22Rv1 (cell line): ENCODE measurements at regions not wholly inside any gene's neighbourhood (a gene's known extent, or its start where the extent isn't known, plus 50 kb on each side); places are given as distances from the start of the nearest gene placed in this dataset.

Experiments used
- H3K27ac ChIP-seq: fragments of 450-650 bp; 2 replicates; pipeline ENCODE4 v1.5.1; 2017
- ZFX ChIP-seq: fragments of 450-650 bp; IDR thresholded peaks from 2 replicates; pipeline ENCODE4 v1.6.1; 2017; ENCODE audit warnings: antibody characterized with exemption, borderline replicate concordance
- TF ChIP-seq, protein P1 (sequence below): fragments of 450-650 bp; IDR thresholded peaks from 2 replicates; pipeline ENCODE4 v1.5.1; 2017; ENCODE audit warnings: mild to moderate bottlenecking

DNA sequence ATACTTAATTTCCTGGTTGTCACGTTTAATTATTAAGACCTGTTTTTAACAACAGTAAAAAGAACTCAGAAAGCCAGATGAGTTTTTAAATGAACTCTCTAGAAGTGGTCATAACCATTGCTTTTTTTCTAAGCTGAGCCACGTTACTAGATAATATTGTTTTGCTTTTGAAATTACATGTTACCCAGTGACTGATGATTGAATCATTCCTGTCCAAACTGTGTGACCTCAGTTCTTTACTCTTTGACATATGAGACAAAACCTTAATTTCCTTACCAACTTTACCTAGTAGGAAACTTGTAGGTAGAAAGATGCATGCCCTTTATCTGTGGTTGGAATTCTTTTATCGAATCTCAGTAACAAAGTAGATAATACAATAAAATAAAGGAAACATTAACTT, 411.7 kb downstream of the SH3GL2 start:
- H3K27ac ChIP-seq: no peak overlapping the region
- TF ChIP-seq, protein P1, sequence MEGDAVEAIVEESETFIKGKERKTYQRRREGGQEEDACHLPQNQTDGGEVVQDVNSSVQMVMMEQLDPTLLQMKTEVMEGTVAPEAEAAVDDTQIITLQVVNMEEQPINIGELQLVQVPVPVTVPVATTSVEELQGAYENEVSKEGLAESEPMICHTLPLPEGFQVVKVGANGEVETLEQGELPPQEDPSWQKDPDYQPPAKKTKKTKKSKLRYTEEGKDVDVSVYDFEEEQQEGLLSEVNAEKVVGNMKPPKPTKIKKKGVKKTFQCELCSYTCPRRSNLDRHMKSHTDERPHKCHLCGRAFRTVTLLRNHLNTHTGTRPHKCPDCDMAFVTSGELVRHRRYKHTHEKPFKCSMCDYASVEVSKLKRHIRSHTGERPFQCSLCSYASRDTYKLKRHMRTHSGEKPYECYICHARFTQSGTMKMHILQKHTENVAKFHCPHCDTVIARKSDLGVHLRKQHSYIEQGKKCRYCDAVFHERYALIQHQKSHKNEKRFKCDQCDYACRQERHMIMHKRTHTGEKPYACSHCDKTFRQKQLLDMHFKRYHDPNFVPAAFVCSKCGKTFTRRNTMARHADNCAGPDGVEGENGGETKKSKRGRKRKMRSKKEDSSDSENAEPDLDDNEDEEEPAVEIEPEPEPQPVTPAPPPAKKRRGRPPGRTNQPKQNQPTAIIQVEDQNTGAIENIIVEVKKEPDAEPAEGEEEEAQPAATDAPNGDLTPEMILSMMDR: no peak
- no peak for TF ChIP-seq ZFX

DNA sequence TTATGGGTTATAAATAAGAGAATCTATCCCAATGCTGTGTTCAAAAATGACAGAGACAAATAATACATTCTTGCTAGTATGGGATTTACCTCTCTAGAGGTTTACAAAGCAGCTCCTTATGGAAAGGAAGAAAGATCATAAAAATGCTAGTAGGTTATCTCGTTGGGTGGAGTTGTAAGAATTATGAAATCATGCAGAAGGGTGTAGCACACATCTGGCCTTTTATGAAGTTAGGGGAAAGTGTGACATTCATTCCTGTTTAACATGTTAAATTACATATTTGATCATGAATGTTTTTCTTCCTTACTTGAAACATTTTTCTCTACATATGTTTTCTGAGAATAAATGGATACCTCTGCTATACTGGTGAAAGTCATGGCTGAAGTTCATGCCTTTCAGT, 414.2 kb downstream of the SH3GL2 start:
- H3K27ac ChIP-seq: no peak overlapping the region
- no peak for TF ChIP-seq ZFX
- TF ChIP-seq, protein P1: no peak

DNA sequence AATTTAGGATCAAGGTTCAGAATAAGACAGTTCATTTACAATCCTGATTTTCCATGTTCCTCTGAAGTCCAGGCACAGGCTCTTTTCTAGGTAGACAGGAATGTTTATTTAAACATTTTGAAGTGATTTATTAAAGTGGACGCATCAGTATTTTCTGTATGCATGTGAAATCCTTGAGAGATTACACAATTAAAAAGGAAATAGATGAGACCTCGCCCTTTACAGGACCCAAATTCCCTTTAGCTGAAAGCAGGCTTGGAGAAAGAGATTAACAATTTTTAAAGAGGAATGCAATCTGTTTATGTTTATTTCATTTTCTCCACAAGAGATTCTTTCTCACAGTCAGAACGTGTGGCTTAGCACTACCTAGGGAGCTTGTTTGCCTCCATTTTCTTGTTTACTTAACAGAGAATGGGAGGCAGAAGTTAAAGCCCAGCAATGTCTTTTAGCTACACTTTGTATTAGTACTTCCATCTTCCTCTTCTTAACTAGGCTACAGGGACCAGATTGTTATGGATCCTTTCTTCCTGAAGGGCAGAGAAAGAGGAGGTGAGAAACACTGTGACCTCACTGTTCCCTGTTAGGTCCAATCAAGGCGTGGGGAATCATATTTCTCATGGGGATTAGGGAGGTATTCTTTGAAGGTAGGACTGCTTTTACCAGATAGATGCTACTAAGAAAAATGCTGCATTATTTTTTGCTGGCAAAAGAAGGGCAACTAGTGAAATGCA, 416.0 kb downstream of the SH3GL2 start:
- TF ChIP-seq, protein P1: no peak
- no peak for TF ChIP-seq ZFX
- no peak overlapping the region for H3K27ac ChIP-seq

DNA sequence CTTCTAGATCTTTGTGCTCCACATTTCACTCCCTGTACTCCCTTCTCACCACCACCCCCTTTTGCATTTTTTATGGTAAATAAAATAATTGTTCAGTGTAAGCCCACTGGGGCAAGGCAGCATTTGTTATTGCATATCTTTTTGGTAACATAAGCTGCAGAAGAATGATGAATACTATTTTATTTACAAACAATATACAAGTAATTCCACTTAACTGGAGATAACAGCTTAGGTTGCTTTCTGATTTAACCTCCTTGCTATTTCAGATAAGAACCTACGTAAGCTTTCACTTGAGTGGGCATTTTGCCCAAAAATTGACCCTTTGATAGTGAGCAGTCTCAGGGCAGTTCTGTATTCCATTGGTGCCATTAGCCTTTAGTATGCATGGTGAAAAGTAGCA, 417.9 kb downstream of the SH3GL2 start:
- H3K27ac ChIP-seq: no peak overlapping the region
- TF ChIP-seq, protein P1: no peak
- no peak for TF ChIP-seq ZFX

DNA sequence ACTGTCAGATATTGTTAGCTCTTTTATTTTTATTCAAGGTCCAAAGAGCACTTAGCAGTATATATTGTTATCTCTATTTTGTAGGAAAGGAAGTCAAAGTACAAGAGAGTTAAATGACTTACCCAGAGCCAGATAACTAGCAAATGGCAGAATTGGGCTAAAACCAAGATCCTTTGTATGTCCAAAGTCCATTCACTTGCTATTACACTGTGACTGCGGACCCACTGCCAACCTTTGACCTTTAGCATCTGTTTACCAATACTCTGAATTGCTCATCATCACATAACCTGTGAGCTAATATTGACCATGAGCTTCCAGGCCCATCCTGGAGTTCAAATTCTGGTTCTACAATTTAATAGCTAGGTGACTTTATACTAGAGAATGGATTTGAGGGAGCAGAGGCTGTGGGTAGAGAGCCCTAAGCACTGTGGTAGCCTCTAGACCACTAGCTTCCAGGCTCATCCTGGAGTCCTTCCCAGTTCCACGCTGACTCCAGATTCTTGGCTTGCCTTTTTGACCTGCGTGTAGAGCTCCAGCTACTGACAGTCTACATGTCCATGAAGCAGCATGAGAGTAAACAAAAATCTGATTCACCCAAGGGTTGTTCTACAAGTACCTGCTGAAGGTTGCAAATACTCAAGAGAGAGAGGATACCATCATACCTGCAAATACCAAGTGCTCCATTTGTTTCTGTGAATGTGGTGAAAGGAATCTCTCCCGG, 424.0 kb downstream of the SH3GL2 start:
- TF ChIP-seq, protein P1: no peak
- no peak for TF ChIP-seq ZFX
- H3K27ac ChIP-seq: no peak overlapping the region

DNA sequence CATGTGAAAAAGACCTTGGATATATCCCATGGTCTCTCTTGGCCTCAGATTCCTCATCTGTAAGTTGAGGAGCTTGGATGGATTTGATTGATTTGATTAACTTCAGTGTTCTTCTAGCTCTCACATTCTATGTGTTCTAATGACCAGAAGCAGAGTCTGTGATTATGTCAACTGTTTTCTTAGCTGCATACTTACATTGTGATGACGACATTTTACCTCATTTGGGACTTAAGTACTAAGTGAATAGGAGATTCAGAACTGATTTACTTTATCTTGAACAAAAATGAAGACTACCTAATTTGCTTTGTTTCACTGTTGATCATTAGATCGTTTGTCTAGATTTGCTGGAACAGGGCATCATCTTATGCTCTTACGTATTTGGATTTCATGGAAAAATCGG, 427.7 kb downstream of the SH3GL2 start:
- TF ChIP-seq, protein P1: no peak
- no peak for TF ChIP-seq ZFX
- no peak overlapping the region for H3K27ac ChIP-seq

DNA sequence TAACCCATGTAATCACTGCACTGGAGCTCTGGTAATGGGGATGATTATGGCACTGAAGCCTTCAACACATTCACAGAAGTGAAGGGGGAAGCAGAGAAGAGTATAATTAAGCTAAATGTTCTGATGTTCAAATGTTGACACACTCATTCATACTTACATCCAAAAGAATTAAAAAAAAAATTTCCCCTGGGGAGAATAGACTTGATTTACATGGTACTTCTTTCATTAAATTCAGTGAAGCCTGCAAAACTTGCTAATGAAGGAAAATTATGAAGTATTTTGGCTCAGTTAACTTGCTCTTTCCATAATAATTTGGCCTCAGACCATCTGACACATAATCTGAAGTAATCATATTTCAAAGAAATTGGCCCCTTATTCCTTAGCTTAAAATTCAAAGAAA, 428.8 kb downstream of the SH3GL2 start:
- H3K27ac ChIP-seq: no peak overlapping the region

More for the DNA sequence above, 428.8 kb downstream of the SH3GL2 start:
- TF ChIP-seq, protein P1: no peak
- no peak for TF ChIP-seq ZFX
